ENCODE measurements at regions not wholly inside any gene's neighbourhood (a gene's known extent, or its start where the extent isn't known, plus 50 kb on each side); places are given as distances from the start of the nearest gene placed in this dataset.
"Not testable (repeated sequence)": the region's sequence is repeated elsewhere in the genome, so short reads cannot be mapped to it uniquely, and the experiment has no call there.

- DNase-seq: no peak
These were observed 209.3 kb upstream of the PROK2 start for GRCh38 chr3:71994203-71994602.

GRCh38 chr3:71991681-71992080 is 206.7 kb upstream of the PROK2 start:
- DNase-seq: no peak

DNA sequence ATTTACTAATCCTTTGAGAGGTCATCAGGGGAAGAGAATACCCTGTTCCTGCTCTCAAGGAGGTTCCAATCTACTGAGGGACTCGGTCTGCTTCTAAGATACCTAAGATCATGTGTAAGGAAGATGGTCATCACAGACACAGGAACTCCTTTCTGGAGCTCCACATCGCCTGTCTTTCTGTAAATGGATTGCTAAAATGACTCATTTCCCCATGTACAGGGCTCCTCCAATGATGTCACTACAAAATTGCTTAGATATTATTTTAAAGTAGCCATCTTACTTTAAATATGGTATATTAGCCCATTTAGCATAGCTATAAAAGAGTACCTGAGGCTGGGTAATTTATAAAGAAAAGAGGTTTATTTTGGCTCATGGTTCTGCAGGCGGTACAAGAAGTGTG is 206.1 kb upstream of the PROK2 start:
- no peak for DNase-seq

GRCh38 chr3:71990545-71990944 is 205.6 kb upstream of the PROK2 start:
- no peak for DNase-seq

- no peak for DNase-seq
These were observed 204.2 kb upstream of the PROK2 start for GRCh38 chr3:71989165-71989564.

GRCh38 chr3:71987828-71988227 is 202.9 kb upstream of the PROK2 start:
- DNase-seq: no peak

DNA sequence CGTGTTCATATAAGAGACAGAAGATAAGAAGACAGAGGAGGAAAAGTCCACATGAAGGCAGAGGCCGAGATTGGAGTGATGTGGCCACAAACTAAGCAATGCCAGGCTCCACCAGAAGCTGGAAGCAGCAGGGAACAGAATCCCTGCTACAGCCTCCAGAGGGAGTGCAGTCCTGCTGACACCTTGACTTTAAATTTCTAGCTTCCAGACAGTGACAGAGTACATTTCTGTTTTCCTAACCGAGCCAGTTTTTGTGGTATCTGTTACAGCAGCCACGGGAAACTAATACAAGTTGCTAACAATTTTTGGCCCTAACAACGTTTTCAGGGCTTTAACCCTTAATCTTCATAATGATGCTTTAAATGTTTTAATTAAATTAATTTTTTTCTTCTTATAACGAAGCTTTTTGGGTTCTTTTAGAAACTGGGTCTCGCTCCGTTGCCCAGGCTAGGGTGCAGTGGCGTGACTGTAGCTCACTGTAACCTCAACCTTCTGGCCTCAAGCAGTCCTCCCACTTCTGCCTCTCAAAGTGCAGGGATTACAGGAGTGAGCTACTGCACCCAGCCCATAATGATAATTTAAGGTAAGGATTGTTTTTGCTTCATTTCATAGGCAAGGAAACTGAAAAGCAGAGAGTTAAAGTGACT is 202.3 kb upstream of the PROK2 start:
- no peak for DNase-seq

DNA sequence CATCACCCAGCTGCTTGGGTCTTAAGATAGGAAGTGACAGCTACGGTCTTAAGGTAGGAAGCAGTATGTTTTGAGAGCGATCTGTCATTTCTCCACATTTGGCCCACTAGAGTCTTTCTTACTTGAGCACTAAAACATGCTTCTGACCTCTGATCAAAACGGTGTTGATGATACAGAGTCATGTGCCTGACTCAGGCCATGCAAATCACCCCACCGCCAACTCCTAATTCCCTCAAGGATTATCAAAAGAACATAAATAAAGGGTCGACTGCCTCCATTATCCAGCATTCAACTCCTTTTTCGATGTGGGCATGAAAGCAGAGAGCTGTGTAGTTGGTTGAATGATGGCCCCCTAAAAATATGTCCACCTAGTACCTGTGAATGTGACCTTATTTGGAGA is 201.7 kb upstream of the PROK2 start:
- DNase-seq: no peak

DNA sequence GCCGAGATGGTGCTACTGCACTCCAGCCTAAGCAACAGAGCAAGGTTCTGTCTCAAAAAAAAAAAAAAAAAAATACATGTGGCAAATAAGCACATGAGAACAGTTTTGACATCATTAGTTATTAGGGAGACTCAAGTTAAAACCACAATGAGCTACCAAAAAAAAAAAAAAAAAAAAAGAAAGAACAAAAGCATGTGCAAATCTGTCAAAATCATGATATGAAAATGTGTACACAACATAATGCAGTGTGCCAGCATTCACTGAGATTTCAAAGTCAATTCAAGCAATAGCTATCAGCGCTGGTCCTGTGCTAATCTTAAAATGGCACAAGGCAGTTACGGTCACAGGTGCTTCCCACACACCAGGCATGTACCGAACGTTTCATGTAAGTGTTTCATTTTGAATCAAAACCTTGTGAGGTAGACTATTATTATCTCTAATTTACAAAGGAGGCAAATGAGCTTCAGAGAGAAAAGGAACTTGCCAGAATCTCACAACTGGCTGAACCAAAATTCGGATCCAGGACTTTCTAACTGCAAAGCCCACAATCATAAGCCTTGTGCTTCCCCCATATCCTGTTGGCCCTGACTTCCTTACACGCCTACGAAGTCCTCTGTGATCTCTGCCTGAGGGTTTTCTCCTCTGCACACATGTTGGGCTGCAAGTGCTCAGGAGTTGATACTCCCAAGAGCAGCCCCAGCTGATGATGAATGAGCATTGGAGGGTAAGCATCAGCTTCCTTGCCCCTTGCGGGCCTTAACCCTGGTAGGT is 200.1 kb upstream of the PROK2 start:
- DNase-seq: no peak

GRCh38 chr3:71983694-71984093 is 198.7 kb upstream of the PROK2 start:
- DNase-seq: no peak

GRCh38 chr3:71982506-71983258 is 197.7 kb upstream of the PROK2 start:
- DNase-seq: not testable (repeated sequence)

DNA sequence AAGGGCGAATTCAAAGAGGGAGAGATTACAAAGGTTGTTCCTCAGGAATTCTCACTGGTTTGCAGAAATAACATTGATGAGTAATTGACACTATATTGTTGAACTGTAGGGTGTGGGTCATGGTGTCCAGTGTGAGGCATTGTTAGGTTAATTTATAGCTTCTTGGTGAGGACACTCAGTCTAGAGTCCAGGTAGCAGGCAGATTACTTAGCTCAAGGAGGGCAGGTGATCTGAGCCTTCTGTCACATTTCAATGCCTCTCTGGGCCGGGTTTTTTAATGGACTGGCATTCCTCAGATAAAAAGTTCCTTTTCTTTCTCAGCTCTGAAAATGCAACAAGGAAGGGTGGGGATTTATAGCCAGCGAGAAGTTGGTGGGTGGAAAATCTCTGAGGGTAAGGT is 194.2 kb upstream of the PROK2 start:
- no peak for DNase-seq

GRCh38 chr3:71978150-71978721 is 193.3 kb upstream of the PROK2 start:
- DNase-seq: no peak

GRCh38 chr3:71977525-71977924 is 192.6 kb upstream of the PROK2 start:
- DNase-seq: no peak

GRCh38 chr3:71975573-71975972 is 190.6 kb upstream of the PROK2 start:
- no peak for DNase-seq

- DNase-seq: no peak
These were observed 189.8 kb upstream of the PROK2 start for GRCh38 chr3:71974786-71975185.

DNA sequence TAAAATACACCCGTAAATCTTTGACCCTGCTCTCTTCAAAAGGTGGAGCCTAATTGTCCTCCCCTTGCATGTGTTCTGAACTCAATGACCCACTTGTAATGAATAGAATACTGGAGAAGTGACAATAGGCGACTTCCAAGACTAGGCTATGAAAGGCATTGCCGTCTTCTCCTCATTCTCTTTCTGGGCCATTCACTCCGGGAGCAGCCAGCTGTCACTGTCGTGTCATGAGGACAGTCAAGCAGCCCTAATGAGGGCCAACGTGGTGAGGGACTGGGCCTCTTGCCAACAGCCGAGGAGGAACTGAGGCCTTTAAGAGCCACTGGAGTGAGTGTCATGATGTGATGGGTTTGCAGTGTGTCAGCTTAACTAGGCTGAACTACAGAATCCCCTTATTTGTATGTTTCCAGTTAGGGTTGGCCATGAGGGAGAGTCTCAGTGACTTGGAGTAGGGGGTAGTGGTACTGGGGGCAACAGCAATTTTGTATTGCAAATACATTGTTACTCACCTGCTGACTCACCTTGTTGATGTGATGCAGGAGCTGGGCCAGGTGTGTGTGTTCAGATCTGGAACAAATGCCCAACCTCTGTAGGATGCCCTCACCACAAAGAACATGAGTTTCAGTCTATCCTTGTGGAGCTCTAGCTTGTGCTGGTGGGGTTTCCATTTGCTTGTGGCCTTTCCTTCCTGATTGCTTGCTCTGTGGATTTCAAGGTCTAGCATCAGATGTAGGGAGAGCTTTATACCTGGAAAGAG is 188.5 kb upstream of the PROK2 start:
- DNase-seq: no peak

- DNase-seq: no peak
These were observed 187.1 kb upstream of the PROK2 start for GRCh38 chr3:71972031-71972430.

DNA sequence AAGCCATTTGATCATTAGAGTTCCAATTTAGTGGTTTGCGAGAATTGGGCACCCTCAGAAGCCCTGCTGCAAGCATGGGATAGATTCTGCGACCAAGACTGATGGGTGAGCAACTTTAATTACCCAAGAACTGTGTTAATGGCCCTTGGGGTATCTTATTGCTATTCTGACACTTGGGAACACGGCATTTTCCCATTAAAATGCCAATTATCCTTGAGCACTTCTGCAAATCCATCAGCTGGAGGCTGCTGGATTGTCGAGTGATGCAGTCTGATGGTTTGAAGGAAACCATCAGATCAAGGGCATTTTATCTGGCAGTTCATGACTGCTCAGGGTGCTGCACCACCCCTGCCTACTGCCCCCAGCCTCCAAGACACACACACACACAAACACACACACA is 183.6 kb upstream of the PROK2 start:
- no peak for DNase-seq

DNA sequence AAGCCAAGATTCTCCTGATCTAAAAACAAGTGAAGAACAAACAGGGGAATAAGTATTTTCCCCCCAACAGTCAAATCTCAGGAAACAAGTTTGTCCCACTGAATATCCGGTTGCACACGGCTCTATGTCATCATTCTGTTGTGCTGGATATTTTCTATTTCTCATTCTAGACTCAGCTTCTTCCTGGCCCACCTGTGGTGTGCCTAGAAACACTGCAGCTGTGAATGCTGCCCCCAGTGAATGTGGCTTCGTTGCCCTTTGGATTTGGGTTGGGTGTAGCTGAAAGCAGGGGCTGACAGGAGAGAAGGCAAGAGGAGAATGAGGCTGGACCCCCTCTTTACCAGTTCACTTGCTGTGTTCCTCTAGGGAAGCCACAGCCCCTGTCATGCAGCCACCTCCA is 181.2 kb upstream of the PROK2 start:
- DNase-seq: no peak

DNA sequence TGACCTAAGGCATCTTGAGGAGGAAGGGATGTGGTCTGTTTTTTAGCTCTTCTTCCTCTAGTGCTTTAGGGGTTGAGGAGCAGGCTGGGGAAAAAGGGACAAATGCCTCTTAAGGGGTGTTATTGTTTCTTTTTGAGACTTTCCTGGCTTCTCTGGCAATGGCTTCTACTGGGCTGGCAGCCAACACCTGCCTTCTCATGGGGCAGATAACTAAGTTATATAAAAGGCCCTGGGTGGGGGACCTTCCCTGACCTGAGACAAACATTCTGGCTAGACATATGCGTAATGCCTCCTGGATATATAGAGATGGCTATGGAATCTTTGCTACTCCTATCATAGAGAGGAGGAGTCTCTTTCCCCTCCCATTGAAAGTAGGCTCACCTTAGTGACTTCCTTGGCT is 179.2 kb upstream of the PROK2 start:
- no peak for DNase-seq

DNA sequence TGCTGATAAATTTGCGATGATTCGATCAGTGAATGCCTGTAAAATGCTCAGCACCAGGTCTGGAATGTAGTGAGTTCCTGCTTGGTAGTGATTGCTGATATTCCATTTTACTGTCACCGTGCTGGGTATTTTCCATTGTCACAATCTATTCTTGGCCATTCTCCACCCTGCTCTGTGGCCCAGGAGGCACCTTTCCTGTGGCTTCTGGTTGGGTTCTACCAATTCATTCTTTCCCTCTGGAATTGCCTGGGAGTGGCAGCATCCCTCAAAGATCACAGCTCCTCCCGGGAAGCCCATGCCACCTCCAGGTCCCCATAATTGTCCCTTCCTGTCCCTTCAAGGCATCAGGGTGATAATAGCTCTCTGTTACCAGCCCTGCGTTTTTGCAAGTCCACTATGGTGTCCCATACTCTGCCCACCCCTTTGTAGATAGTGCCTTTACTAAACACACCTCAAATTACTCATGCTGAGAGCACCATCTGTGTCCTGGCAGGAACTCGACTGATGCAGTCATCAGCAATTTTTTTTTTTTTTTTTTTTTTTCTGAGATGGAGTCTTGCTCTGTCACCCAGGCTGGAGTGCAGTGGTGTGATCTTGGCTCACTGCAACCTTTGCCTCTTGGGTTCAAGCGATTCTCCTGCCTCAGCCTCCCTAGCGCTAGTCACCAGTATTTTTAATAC is 177.8 kb upstream of the PROK2 start:
- no peak for DNase-seq
